ENCODE measurements at regions not wholly inside any gene's neighbourhood (a gene's known extent, or its start where the extent isn't known, plus 50 kb on each side); places are given as distances from the start of the nearest gene placed in this dataset.

DNA sequence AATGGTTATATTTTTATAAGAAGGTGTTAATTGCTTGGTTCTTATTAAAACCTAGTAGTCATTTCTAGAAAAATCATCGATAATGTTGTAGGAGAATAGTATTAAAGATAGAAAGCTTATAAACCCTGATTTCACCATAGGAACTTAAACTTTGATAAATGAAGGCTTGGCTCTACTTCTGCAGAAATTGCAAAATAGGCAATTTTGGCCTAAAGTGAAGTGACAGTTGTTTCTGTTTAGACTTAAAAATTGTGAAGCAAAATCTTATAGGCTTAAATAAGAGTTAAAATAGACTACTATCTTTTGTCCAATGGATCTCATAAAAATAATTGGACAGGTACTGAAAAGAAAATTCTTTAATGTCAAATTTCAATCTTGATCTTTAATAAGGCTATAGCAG lies 321.6 kb upstream of the FZD8 start:
- no CpG with 5 or more reads among the region's 1 CpG for WGBS (ENCODE audit: insufficient coverage)
- Mint-ChIP-seq H3K9me3 (ENCODE audit: insufficient read depth) (peaks cover 3% of the 10 kb centered on the region), H3K4me3 (no peak overlapping the region), H3K27ac (no peak overlapping the region), H3K4me1 (no peaks in the 10 kb centered on the region), H3K27me3 (no peaks in the 10 kb centered on the region)
- Histone ChIP-seq H3K27ac (ENCODE audit: low read length in 2 of 2) (no peak overlapping the region), H3K4me2 (replicated peaks; ENCODE audit: low read depth, low read length, poor library complexity, severe bottlenecking) (no peak overlapping the region), H3K27me3 (replicated peaks in 1 of 4; ENCODE audit: control extremely low read depth in 1 of 4, control insufficient read depth in 3 of 4, insufficient read depth in 4 of 4, low read length in 3 of 4) (no peaks in the 10 kb centered on the region), H3K9me3 (ENCODE audit: control extremely low read depth in 1 of 3, control insufficient read depth in 2 of 3, insufficient read depth in 1 of 3, low read length in 2 of 3) (peaks cover 0 to 2% (median 0%) of the 10 kb centered on the region in 3 donors), H3K9ac (ENCODE audit: low read length) (no peak overlapping the region), H3K4me1 (ENCODE audit: control insufficient read depth in 2 of 2, insufficient read depth in 2 of 2, low read length in 2 of 2) (no peaks in the 10 kb centered on the region), H2AFZ (ENCODE audit: insufficient read depth, low read depth, low read length, poor library complexity, severe bottlenecking) (no peak overlapping the region), H4K20me1 (ENCODE audit: control insufficient read depth, insufficient read depth, low read length, poor library complexity, severe bottlenecking) (no peaks in the 10 kb centered on the region), H3K36me3 (replicated peaks in 1 of 2; ENCODE audit: control extremely low read depth in 1 of 2, control insufficient read depth in 1 of 2, extremely low read depth in 1 of 2, insufficient read depth in 2 of 2, low read length in 1 of 2) (no peaks in the 10 kb centered on the region), H3K4me3 (ENCODE audit: control extremely low read depth in 1 of 5, extremely low read depth in 1 of 5, insufficient read depth in 1 of 5, low read depth in 2 of 5, low read length in 4 of 5) (no peak overlapping the region), H3K79me2 (ENCODE audit: control insufficient read depth, insufficient read depth, low read length) (no peaks in the 10 kb centered on the region)
- intact Hi-C loops (cut with micrococcal nuclease): no loop called here
- ATAC-seq (ENCODE audit: low read depth): no peak
- TF ChIP-seq, protein P1, sequence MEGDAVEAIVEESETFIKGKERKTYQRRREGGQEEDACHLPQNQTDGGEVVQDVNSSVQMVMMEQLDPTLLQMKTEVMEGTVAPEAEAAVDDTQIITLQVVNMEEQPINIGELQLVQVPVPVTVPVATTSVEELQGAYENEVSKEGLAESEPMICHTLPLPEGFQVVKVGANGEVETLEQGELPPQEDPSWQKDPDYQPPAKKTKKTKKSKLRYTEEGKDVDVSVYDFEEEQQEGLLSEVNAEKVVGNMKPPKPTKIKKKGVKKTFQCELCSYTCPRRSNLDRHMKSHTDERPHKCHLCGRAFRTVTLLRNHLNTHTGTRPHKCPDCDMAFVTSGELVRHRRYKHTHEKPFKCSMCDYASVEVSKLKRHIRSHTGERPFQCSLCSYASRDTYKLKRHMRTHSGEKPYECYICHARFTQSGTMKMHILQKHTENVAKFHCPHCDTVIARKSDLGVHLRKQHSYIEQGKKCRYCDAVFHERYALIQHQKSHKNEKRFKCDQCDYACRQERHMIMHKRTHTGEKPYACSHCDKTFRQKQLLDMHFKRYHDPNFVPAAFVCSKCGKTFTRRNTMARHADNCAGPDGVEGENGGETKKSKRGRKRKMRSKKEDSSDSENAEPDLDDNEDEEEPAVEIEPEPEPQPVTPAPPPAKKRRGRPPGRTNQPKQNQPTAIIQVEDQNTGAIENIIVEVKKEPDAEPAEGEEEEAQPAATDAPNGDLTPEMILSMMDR (IDR thresholded peaks at IDR 0.05): no peak
- TF ChIP-seq EZH2 (IDR thresholded peaks at IDR 0.05; ENCODE audit: borderline replicate concordance, insufficient read depth, low read depth, low read length, poor library complexity, severe bottlenecking): no peak
- POLR2A ChIA-PET: no interaction called here
- no peak for DNase-seq
- CTCF ChIA-PET: no interaction called here

DNA sequence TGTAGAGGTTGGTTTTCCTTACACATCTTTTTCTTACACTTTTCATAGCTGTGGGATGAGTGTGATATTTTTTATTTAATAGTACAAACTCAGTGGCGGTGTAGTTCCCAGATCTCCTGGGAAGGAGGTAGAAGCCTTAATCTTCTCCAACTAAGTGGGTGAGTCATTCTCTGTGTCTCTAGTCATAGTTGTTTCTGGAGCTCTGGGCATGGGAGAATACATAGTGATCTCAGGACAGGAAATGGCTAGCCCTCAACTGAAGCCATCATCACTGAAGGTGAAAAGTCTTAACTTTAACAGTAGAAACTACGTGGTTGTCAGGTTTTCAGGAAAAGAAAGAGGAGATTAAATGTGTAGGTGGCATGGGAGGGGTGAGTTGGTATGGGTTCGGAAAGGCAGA lies 319.4 kb upstream of the FZD8 start:
- ChIA-PET POLR2A (no interaction called here), CTCF (no interaction called here)
- no peaks in the 10 kb centered on the region for H3K79me2 ChIP-seq (ENCODE audit: control insufficient read depth, insufficient read depth, low read length)
- no peak overlapping the region for H3K27ac ChIP-seq (ENCODE audit: low read length in 2 of 2)
- Mint-ChIP-seq H3K27me3 (no peaks in the 10 kb centered on the region), H3K27ac (no peak overlapping the region), H3K4me3 (no peak overlapping the region), H3K4me1 (no peaks in the 10 kb centered on the region), H3K9me3 (ENCODE audit: insufficient read depth) (peaks cover 3% of the 10 kb centered on the region)
- H3K36me3 ChIP-seq (replicated peaks in 1 of 2; ENCODE audit: control extremely low read depth in 1 of 2, control insufficient read depth in 1 of 2, extremely low read depth in 1 of 2, insufficient read depth in 2 of 2, low read length in 1 of 2): no peaks in the 10 kb centered on the region
- H3K4me1 ChIP-seq (ENCODE audit: control insufficient read depth in 2 of 2, insufficient read depth in 2 of 2, low read length in 2 of 2): no peaks in the 10 kb centered on the region
- ATAC-seq (ENCODE audit: low read depth) (no peak), DNase-seq (no peak)
- intact Hi-C loops (cut with micrococcal nuclease): no loop called here
- no peak overlapping the region for H3K4me2 ChIP-seq (replicated peaks; ENCODE audit: low read depth, low read length, poor library complexity, severe bottlenecking)
- no peak overlapping the region for H3K4me3 ChIP-seq (ENCODE audit: control extremely low read depth in 1 of 5, extremely low read depth in 1 of 5, insufficient read depth in 1 of 5, low read depth in 2 of 5, low read length in 4 of 5)
- WGBS (ENCODE audit: insufficient coverage): 80% methylated on average over 2 of the region's 3 CpGs
- no peaks in the 10 kb centered on the region for H4K20me1 ChIP-seq (ENCODE audit: control insufficient read depth, insufficient read depth, low read length, poor library complexity, severe bottlenecking)
- TF ChIP-seq, protein P1 (IDR thresholded peaks at IDR 0.05): no peak
- TF ChIP-seq EZH2 (IDR thresholded peaks at IDR 0.05; ENCODE audit: borderline replicate concordance, insufficient read depth, low read depth, low read length, poor library complexity, severe bottlenecking): no peak
- no peaks in the 10 kb centered on the region for H3K27me3 ChIP-seq (replicated peaks in 1 of 4; ENCODE audit: control extremely low read depth in 1 of 4, control insufficient read depth in 3 of 4, insufficient read depth in 4 of 4, low read length in 3 of 4)
- H2AFZ ChIP-seq (ENCODE audit: insufficient read depth, low read depth, low read length, poor library complexity, severe bottlenecking): no peak overlapping the region
- peaks cover 0 to 2% (median 0%) of the 10 kb centered on the region in 3 donors for H3K9me3 ChIP-seq (ENCODE audit: control extremely low read depth in 1 of 3, control insufficient read depth in 2 of 3, insufficient read depth in 1 of 3, low read length in 2 of 3)
- no peak overlapping the region for H3K9ac ChIP-seq (ENCODE audit: low read length)

Measured in B cell (primary cell).